Neural cell (in vitro differentiated cells): ENCODE measurements at regions not wholly inside any gene's neighbourhood (a gene's known extent, or its start where the extent isn't known, plus 50 kb on each side); places are given as distances from the start of the nearest gene placed in this dataset.

Experiments used
- H2AFZ ChIP-seq: fragments of 200-600, 300-800 bp; sonication (generic), shearing (Covaris generic); 2 replicates; pipeline ENCODE4 v1.6.0; 2014; ENCODE audit warnings: low read depth, mild to moderate bottlenecking, antibody characterized with exemption, low read length, moderate library complexity
- H3F3A ChIP-seq: fragments of 200-600 bp; shearing (Covaris generic); 2 replicates; pipeline ENCODE4 v1.6.1; 2016; ENCODE audit warnings: mild to moderate bottlenecking, moderate library complexity, mixed read lengths, antibody characterized with exemption, low read length; ENCODE audit not compliant: insufficient read depth, poor library complexity, severe bottlenecking
- H3K27ac ChIP-seq: fragments of 200-600, 300-800 bp; sonication (generic), shearing (Covaris generic); 2 replicates; pipeline ENCODE4 v1.5.1; 2014; ENCODE audit warnings: mild to moderate bottlenecking, low read length, moderate library complexity
- H3K27me3 ChIP-seq: fragments of 300-800, 200-600 bp; sonication (generic), shearing (Covaris generic); 2 replicates; pipeline ENCODE4 v1.6.0; 2014; ENCODE audit warnings: mild to moderate bottlenecking, low read depth, low read length, moderate library complexity; ENCODE audit not compliant: insufficient read depth
- H3K36me3 ChIP-seq: fragments of 300-800, 200-600 bp; sonication (generic), shearing (Covaris generic); 2 replicates; pipeline ENCODE4 v1.5.1; 2014; ENCODE audit warnings: mild to moderate bottlenecking, antibody characterized with exemption, low read length, moderate library complexity; ENCODE audit not compliant: insufficient read depth
- H3K4me2 ChIP-seq: fragments of 300-800, 200-600 bp; sonication (generic), shearing (Covaris generic); 2 replicates; pipeline ENCODE4 v1.6.0; 2014; ENCODE audit warnings: mild to moderate bottlenecking, low read length
- H3K4me3 ChIP-seq: fragments of 300-800, 200-600 bp; sonication (generic), shearing (Covaris generic); 2 replicates; pipeline ENCODE4 v1.5.1; 2014; ENCODE audit warnings: mild to moderate bottlenecking, low read length, moderate library complexity
- H3K79me2 ChIP-seq: fragments of 200-600 bp; shearing (Covaris generic); replicated peaks from 2 replicates; pipeline ENCODE4 v1.6.0; 2014; ENCODE audit warnings: mild to moderate bottlenecking, low read length, moderate library complexity; ENCODE audit not compliant: insufficient read depth
- H3K9ac ChIP-seq: fragments of 300-800, 200-600 bp; sonication (generic), shearing (Covaris generic); 2 replicates; pipeline ENCODE4 v1.6.1; 2016; ENCODE audit warnings: mild to moderate bottlenecking, low read length, mixed read lengths
- H3K9me2 ChIP-seq: fragments of 200-600 bp; shearing (Covaris generic); 2 replicates; pipeline ENCODE4 v1.6.1; 2016; ENCODE audit warnings: mild to moderate bottlenecking, low read length, mixed read lengths; ENCODE audit not compliant: insufficient read depth
- H3K9me3 ChIP-seq: fragments of 200-600, 300-800 bp; sonication (generic), shearing (Covaris generic); 2 replicates; pipeline ENCODE4 v1.6.1; 2016; ENCODE audit warnings: mild to moderate bottlenecking, mixed run types, low read length, moderate library complexity, mixed read lengths
- H4K20me1 ChIP-seq: fragments of 200-600 bp; shearing (Covaris generic); 2 replicates; pipeline ENCODE4 v1.6.1; 2016; ENCODE audit warnings: mild to moderate bottlenecking, mixed run types; ENCODE audit not compliant: insufficient read depth
- EP300 ChIP-seq: fragments of 450-650 bp; conservative IDR thresholded peaks from 2 replicates; pipeline ENCODE4 v1.6.1; 2014; ENCODE audit warnings: antibody characterized with exemption, mild to moderate bottlenecking, moderate library complexity; ENCODE audit not compliant: poor library complexity, severe bottlenecking
- EZH2 ChIP-seq: fragments of 200-600, 300-800 bp; shearing (Covaris generic), sonication (generic); IDR thresholded peaks from 2 replicates; pipeline ENCODE4 v1.6.1; 2014; ENCODE audit warnings: antibody characterized with exemption, low read length, borderline replicate concordance, mild to moderate bottlenecking; ENCODE audit not compliant: insufficient read depth, poor library complexity, severe bottlenecking
- MXI1 ChIP-seq: fragments of 450-650 bp; conservative IDR thresholded peaks from 2 replicates; pipeline ENCODE4 v1.6.1; 2014; ENCODE audit warnings: antibody characterized with exemption, mild to moderate bottlenecking; ENCODE audit not compliant: poor library complexity, severe bottlenecking
- POLR2AphosphoS5 ChIP-seq: IDR thresholded peaks from 2 replicates; pipeline ENCODE4 v1.6.1; 2012
- RAD21 ChIP-seq: fragments of 450-650 bp; conservative IDR thresholded peaks from 2 replicates; pipeline ENCODE4 v1.6.1; 2014; ENCODE audit warnings: antibody characterized with exemption, mild to moderate bottlenecking, moderate library complexity
- SMC3 ChIP-seq: fragments of 450-650 bp; conservative IDR thresholded peaks from 2 replicates; pipeline ENCODE4 v1.6.1; 2014; ENCODE audit warnings: antibody characterized with exemption, mild to moderate bottlenecking, moderate library complexity; ENCODE audit not compliant: poor library complexity
- TAF1 ChIP-seq: IDR thresholded peaks from 2 replicates; pipeline ENCODE4 v1.6.1; 2012; ENCODE audit warnings: low read depth
- TF ChIP-seq, protein P1 (sequence below): fragments of 450-650 bp; IDR thresholded peaks from 2 replicates; pipeline ENCODE4 v1.5.1; 2014; ENCODE audit warnings: antibody characterized with exemption, mild to moderate bottlenecking, moderate library complexity; ENCODE audit not compliant: poor library complexity, severe bottlenecking
- TF ChIP-seq, protein P2 (sequence below): IDR thresholded peaks from 2 replicates; pipeline ENCODE4 v1.6.1; 2012; ENCODE audit warnings: borderline replicate concordance

DNA sequence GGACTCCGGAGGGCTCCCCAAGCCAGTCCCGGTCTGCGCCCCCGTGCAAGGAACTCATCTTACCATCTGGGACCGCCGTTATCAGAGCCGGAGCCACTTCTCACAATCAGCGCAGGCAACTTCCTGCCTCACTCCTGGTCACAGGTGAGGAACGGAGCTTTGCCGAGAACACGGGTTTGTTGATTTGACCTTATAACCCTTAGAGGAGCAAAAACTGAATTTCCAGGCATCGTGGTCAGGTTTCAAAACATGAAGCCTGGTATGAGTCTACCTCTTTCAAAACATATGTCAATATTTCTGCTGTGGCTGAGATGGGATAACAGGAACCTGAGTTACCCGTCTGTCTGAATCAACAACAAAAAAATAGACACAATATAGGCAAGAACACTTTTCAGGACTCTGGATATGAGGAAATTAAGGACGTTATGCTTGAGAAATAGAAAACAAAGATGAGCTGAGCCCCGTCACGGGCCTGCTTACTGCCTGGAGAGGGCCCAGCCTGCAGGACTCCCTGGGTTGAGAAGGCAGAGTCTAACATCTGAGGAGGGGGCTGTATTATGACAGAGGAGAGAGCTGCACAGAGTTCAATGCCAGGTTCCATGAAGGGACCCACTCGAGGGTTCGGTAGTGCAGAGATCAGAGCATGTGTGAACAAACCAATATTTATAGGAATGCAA, 148.7 kb downstream of the NDUFA10 start:
- no peak overlapping the region for H3K4me3 ChIP-seq
- H3K9me3 ChIP-seq: no peaks in the 10 kb centered on the region
- no peaks in the 10 kb centered on the region for H4K20me1 ChIP-seq
- H3F3A ChIP-seq: no peaks in the 10 kb centered on the region
- no peaks in the 10 kb centered on the region for H3K79me2 ChIP-seq
- no peak overlapping the region for H3K9ac ChIP-seq
- no peaks in the 10 kb centered on the region for H3K36me3 ChIP-seq
- TF ChIP-seq RAD21: no peak
- TF ChIP-seq EZH2: no peak
- TF ChIP-seq, protein P1, sequence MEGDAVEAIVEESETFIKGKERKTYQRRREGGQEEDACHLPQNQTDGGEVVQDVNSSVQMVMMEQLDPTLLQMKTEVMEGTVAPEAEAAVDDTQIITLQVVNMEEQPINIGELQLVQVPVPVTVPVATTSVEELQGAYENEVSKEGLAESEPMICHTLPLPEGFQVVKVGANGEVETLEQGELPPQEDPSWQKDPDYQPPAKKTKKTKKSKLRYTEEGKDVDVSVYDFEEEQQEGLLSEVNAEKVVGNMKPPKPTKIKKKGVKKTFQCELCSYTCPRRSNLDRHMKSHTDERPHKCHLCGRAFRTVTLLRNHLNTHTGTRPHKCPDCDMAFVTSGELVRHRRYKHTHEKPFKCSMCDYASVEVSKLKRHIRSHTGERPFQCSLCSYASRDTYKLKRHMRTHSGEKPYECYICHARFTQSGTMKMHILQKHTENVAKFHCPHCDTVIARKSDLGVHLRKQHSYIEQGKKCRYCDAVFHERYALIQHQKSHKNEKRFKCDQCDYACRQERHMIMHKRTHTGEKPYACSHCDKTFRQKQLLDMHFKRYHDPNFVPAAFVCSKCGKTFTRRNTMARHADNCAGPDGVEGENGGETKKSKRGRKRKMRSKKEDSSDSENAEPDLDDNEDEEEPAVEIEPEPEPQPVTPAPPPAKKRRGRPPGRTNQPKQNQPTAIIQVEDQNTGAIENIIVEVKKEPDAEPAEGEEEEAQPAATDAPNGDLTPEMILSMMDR: no peak
- TF ChIP-seq, protein P2, sequence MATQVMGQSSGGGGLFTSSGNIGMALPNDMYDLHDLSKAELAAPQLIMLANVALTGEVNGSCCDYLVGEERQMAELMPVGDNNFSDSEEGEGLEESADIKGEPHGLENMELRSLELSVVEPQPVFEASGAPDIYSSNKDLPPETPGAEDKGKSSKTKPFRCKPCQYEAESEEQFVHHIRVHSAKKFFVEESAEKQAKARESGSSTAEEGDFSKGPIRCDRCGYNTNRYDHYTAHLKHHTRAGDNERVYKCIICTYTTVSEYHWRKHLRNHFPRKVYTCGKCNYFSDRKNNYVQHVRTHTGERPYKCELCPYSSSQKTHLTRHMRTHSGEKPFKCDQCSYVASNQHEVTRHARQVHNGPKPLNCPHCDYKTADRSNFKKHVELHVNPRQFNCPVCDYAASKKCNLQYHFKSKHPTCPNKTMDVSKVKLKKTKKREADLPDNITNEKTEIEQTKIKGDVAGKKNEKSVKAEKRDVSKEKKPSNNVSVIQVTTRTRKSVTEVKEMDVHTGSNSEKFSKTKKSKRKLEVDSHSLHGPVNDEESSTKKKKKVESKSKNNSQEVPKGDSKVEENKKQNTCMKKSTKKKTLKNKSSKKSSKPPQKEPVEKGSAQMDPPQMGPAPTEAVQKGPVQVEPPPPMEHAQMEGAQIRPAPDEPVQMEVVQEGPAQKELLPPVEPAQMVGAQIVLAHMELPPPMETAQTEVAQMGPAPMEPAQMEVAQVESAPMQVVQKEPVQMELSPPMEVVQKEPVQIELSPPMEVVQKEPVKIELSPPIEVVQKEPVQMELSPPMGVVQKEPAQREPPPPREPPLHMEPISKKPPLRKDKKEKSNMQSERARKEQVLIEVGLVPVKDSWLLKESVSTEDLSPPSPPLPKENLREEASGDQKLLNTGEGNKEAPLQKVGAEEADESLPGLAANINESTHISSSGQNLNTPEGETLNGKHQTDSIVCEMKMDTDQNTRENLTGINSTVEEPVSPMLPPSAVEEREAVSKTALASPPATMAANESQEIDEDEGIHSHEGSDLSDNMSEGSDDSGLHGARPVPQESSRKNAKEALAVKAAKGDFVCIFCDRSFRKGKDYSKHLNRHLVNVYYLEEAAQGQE: no peak
- TF ChIP-seq MXI1: no peak
- TF ChIP-seq POLR2AphosphoS5: no peak
- TF ChIP-seq EP300: no peak
- no peak for TF ChIP-seq TAF1
- no peak for TF ChIP-seq SMC3
- no peaks in the 10 kb centered on the region for H3K9me2 ChIP-seq
- no peaks in the 10 kb centered on the region for H3K27me3 ChIP-seq
- no peak overlapping the region for H2AFZ ChIP-seq
- no peak overlapping the region for H3K27ac ChIP-seq
- no peak overlapping the region for H3K4me2 ChIP-seq

DNA sequence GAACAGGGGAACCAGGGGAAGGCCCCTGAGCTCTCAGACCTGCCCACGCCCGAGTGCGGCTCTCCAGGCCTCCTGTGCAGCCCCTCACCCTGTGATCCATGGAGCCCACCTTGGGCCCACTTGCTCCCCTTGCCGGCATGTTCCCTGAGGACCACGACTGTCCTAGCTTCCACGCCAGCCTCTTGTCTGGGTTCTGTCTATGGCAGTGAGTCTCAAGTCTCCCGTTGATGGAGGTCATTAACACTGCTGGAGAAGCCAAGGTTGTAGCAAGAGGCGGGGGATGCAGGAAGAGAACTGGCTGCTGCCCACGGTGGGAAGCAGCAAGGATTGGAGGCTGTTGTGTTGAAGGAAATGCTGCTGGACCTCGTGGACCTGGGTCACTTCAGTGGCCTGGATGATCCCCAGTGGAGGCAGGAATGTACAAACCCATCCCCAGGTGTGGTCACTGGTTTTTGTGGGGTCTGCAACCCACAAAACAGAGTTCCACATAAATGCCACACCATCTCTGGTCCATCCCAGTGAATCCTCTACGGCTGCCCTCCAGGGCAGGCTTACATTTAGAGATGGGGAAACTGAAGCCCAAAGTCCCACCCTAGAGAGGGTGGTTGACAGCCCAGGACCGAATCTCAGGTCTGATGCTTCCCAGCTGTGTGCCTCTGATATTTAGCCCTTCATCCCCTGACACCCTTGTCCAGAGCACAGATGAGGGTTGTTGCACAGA, 150.3 kb downstream of the NDUFA10 start:
- H3K36me3 ChIP-seq: no peaks in the 10 kb centered on the region
- H3K4me2 ChIP-seq: no peak overlapping the region
- no peaks in the 10 kb centered on the region for H3K27me3 ChIP-seq
- H3K9ac ChIP-seq: no peak overlapping the region
- no peaks in the 10 kb centered on the region for H3K9me2 ChIP-seq
- no peak overlapping the region for H2AFZ ChIP-seq
- TF ChIP-seq TAF1 (no peak), RAD21 (no peak), MXI1 (no peak), EP300 (no peak), POLR2AphosphoS5 (no peak), SMC3 (no peak), EZH2 (no peak)
- TF ChIP-seq, protein P1: no peak
- TF ChIP-seq, protein P2: no peak
- no peak overlapping the region for H3K27ac ChIP-seq
- H3K79me2 ChIP-seq: no peaks in the 10 kb centered on the region
- H3K9me3 ChIP-seq: no peaks in the 10 kb centered on the region
- no peaks in the 10 kb centered on the region for H3F3A ChIP-seq
- no peak overlapping the region for H3K4me3 ChIP-seq
- no peaks in the 10 kb centered on the region for H4K20me1 ChIP-seq
